Choroid plexus epithelial cell (primary cell): ENCODE measurements at regions not wholly inside any gene's neighbourhood (a gene's known extent, or its start where the extent isn't known, plus 50 kb on each side); places are given as distances from the start of the nearest gene placed in this dataset.
"Not testable (repeated sequence)": the region's sequence is repeated elsewhere in the genome, so short reads cannot be mapped to it uniquely, and the experiment has no call there.

Source experiments
- DNase-seq: peaks from one replicate; pipeline ENCODE4 v3.0.0-alpha.2; 2010; ENCODE audit warnings: low read depth
- H3K4me3 ChIP-seq: 2 replicates; pipeline ENCODE4 v1.5.1; 2011; ENCODE audit warnings: low read depth, mild to moderate bottlenecking, control low read depth, low read length, moderate library complexity
- CTCF ChIP-seq: conservative IDR thresholded peaks from 2 replicates; pipeline ENCODE4 v1.5.1; 2011; ENCODE audit warnings: low read depth, mild to moderate bottlenecking, control low read depth, inconsistent platforms, low read length, moderate library complexity

- no peak for TF ChIP-seq CTCF
- no peak for DNase-seq
- no peak overlapping the region for H3K4me3 ChIP-seq
These were observed 380.0 kb upstream of the SGCG start for GRCh38 chr13:22800526-22801401.

- peak; percentile 5 for DNase-seq
- TF ChIP-seq CTCF, result no peak
- no peak overlapping the region for H3K4me3 ChIP-seq
These were observed 379.3 kb upstream of the SGCG start for GRCh38 chr13:22801402-22802003.

- no peak overlapping the region for H3K4me3 ChIP-seq
- no peak for DNase-seq
These were observed 368.0 kb upstream of the SGCG start for GRCh38 chr13:22812793-22813192.

GRCh38 chr13:22813531-22814377, 367.0 kb upstream of the SGCG start:
- not testable (repeated sequence) for H3K4me3 ChIP-seq, DNase-seq

More at GRCh38 chr13:22812793-22813192, 368.0 kb upstream of the SGCG start:
- no peak for TF ChIP-seq CTCF

GRCh38 chr13:22814433-22814832, 366.3 kb upstream of the SGCG start:
- not testable (repeated sequence) for H3K4me3 ChIP-seq, DNase-seq

- no peak for DNase-seq
- TF ChIP-seq CTCF, result no peak
- H3K4me3 ChIP-seq, result no peak overlapping the region
These were observed 359.2 kb upstream of the SGCG start for GRCh38 chr13:22821589-22821988.

GRCh38 chr13:22825186-22825585, 355.6 kb upstream of the SGCG start:
- DNase-seq, result no peak
- TF ChIP-seq CTCF, result no peak
- no peak overlapping the region for H3K4me3 ChIP-seq
